GM19452 (cell line): ENCODE measurements at regions not wholly inside any gene's neighbourhood (a gene's known extent, or its start where the extent isn't known, plus 50 kb on each side); places are given as distances from the start of the nearest gene placed in this dataset.

Experiments used
- ATAC-seq: cut with Tn5 transposase; IDR thresholded peaks from one replicate; pipeline ENCODE4 v1.9.1; 2021; ENCODE audit not compliant: unreplicated experiment

- ATAC-seq: no peak
Measured at GRCh38 chrX:45358392-45358791, 157.7 kb upstream of the DIPK2B start.

GRCh38 chrX:45353456-45353855 lies 152.8 kb upstream of the DIPK2B start:
- ATAC-seq: no peak

- no peak for ATAC-seq
Measured at GRCh38 chrX:45352611-45353010, 151.9 kb upstream of the DIPK2B start.

- ATAC-seq: no peak
Measured at GRCh38 chrX:45351478-45351877, 150.8 kb upstream of the DIPK2B start.

- no peak for ATAC-seq
Measured at GRCh38 chrX:45348296-45348695, 147.6 kb upstream of the DIPK2B start.

GRCh38 chrX:45347877-45348276 lies 147.2 kb upstream of the DIPK2B start:
- no peak for ATAC-seq

GRCh38 chrX:45344594-45344993 lies 143.9 kb upstream of the DIPK2B start:
- ATAC-seq: no peak

- no peak for ATAC-seq
Measured at GRCh38 chrX:45329217-45329616, 128.5 kb upstream of the DIPK2B start.

GRCh38 chrX:45324941-45325340 lies 124.3 kb upstream of the DIPK2B start:
- ATAC-seq: no peak

- ATAC-seq: no peak
Measured at GRCh38 chrX:45323387-45323786, 122.7 kb upstream of the DIPK2B start.

- ATAC-seq: no peak
Measured at GRCh38 chrX:45322820-45323219, 122.1 kb upstream of the DIPK2B start.

GRCh38 chrX:45322382-45322781 lies 121.7 kb upstream of the DIPK2B start:
- ATAC-seq: no peak

GRCh38 chrX:45320191-45320590 lies 119.5 kb upstream of the DIPK2B start:
- no peak for ATAC-seq

GRCh38 chrX:45309801-45310200 lies 109.1 kb upstream of the DIPK2B start:
- ATAC-seq: no peak

GRCh38 chrX:45309096-45309495 lies 108.4 kb upstream of the DIPK2B start:
- no peak for ATAC-seq

GRCh38 chrX:45306794-45307193 lies 106.1 kb upstream of the DIPK2B start:
- ATAC-seq: no peak

- ATAC-seq: no peak
Measured at GRCh38 chrX:45300638-45301037, 100.0 kb upstream of the DIPK2B start.

- no peak for ATAC-seq
Measured at GRCh38 chrX:45295259-45295986, 94.7 kb upstream of the DIPK2B start.

GRCh38 chrX:45274576-45274975 lies 73.9 kb upstream of the DIPK2B start:
- no peak for ATAC-seq

GRCh38 chrX:45267007-45267406 lies 66.3 kb upstream of the DIPK2B start:
- no peak for ATAC-seq

- no peak for ATAC-seq
Measured at GRCh38 chrX:45266456-45266855, 65.8 kb upstream of the DIPK2B start.

- no peak for ATAC-seq
Measured at GRCh38 chrX:45264865-45265264, 64.2 kb upstream of the DIPK2B start.

- no peak for ATAC-seq
Measured at GRCh38 chrX:45261471-45261870, 60.8 kb upstream of the DIPK2B start.
